HG03060 (cell line): ENCODE measurements at regions not wholly inside any gene's neighbourhood (a gene's known extent, or its start where the extent isn't known, plus 50 kb on each side); places are given as distances from the start of the nearest gene placed in this dataset.
"Not testable (repeated sequence)": the region's sequence is repeated elsewhere in the genome, so short reads cannot be mapped to it uniquely, and the experiment has no call there.

Source experiments
- ATAC-seq: cut with Tn5 transposase; IDR thresholded peaks from one replicate; pipeline ENCODE4 v1.9.1; 2021; ENCODE audit warnings: low read depth, moderate number of reproducible peaks; ENCODE audit not compliant: unreplicated experiment

DNA sequence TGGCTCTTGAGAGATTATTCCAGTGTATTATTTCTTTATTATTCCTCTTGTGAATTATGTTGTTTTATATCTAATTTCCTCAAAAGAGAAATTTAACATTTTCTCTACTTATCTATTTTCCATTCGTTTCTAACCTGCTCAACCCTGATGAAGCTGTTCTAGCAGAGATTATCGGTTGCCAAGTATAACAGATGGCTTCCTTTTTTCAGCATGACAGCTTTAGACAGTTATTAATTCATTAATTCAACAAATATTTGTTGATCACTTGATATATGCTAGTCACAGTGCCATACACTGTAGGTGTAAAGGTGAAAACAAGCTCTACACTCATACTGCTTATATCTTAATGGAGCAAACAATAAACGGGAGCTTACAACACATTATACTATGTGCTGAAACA lies 137.9 kb upstream of the UBE2E3 start:
- ATAC-seq = no peak

GRCh38 chr2:180840641-180841040 lies 139.8 kb upstream of the UBE2E3 start:
- ATAC-seq = no peak

DNA sequence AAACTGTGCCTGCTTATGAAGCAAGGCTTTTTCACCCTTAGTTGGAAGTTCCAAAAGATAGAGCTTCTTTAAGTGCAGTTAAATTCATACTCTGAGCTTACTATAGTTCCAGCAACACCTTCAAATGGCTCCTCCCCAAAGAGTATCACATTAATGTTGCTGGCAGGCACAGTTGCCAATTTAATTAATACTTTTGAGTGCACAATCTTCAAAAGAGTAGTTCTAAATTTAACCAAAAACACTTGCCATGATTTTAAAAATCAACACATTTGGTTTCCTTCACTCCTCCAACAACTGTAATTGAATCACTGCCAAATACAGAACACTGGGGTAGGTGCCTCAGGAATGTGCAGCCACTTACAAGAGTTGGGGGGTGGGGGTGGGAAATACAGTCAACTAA lies 150.6 kb upstream of the UBE2E3 start:
- no peak for ATAC-seq

DNA sequence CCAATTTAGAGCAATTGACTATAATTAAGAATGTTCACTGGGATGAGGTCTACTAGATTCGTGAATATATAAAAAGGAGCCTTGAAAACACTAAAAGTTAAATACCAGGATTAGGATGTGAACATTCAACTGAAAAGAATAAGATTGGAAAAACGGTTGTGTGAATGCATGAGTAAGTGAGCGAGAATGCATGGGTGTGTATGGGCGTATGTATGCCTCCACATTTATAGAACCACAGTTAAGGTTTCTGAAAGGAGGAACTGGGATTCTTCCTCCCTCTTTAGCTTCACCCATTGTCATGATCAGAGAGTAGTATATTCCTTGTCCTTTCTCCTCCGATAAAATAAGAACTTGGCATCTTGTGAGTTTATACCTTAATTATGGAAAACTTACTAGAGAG lies 151.1 kb upstream of the UBE2E3 start:
- no peak for ATAC-seq

DNA sequence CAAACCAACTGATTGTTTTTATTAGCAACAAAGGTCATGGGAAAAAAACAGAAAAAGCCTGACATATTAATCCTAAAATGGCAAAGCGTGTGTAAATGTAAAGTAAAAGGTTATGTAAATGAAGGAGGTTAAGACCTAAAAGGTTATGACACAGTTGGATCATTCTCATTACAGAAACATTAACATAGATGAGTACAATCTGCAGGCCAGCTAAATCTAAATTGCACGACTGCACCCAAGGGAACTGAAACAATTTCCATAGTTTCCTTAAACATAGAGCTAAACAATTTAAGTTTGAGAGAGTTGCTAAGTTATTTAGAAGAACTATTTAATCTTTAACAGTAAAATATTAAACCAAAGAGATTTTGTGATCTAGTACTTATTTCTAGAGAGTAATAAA lies 151.6 kb upstream of the UBE2E3 start:
- ATAC-seq = no peak

DNA sequence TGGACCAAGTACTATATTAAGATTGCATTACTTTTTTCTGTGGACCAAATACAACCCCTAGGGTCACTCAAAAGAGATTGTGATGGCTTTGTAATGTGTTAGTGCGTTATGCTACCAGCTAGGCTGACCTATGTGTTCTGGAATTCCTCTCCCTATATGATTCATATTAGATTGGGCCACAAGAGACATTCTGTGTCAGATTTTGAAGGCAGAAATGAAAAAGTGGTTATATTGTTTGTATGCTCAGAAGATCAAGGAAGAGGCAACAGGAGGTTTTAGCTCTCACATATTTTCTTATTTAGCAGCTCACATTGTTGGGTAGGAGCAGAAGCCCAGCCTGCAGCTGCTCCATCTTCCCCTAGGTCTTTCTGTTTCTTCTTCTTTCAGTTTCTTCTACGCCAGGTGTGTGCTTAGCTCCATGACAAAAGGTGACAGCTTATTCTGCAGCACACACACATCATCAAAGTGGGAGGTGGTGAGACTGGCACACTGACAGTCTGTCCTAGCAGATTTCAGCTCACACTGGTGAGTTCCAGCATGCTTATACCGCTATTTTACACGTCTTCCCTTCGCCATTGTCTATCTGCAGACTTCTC lies 156.8 kb upstream of the UBE2E3 start:
- no peak for ATAC-seq

GRCh38 chr2:180819106-180819505 lies 161.3 kb upstream of the UBE2E3 start:
- ATAC-seq = no peak

- ATAC-seq = not testable (repeated sequence)
Measured at GRCh38 chr2:180818700-180819099, 161.7 kb upstream of the UBE2E3 start.

DNA sequence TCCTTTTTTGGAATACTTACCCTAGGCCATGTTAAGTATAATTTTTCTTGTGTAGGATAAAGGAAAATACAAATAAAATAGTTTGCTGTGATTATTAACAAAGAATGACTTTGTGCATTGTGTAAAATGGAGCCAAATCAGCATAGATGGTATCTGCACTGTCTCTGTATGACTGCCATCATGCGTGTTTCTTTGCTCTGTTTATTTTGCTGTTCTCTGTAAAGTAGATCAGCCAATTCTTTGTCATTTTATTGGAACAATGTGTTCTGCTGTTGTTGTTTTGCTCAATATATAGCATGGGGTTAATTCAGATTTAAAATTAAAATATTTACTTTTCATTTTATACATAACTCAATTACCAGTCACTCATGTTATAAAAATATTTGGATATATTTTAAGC lies 181.3 kb upstream of the UBE2E3 start:
- no peak for ATAC-seq

- no peak for ATAC-seq
Measured at GRCh38 chr2:180790891-180791290, 189.5 kb upstream of the UBE2E3 start.

DNA sequence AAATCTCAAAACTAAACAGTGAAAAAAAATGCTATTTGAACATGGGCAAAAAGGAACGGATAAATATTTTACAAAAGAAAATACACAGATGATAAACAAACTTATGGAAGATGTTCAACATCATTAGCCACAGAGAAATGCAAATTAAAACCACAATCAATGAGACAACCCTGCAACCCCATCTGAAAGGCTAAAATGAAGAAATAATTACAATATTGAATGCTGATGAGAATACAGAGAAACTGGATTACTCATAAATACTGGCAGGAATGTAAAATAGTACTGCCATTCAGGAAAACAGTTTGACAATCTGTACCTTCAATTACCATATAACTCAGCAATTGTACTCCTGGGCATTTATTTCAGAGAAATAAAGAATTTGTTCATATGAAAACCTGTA lies 193.1 kb upstream of the UBE2E3 start:
- ATAC-seq = no peak

- ATAC-seq = no peak
Measured at GRCh38 chr2:180781276-180781675, 199.1 kb upstream of the UBE2E3 start.

GRCh38 chr2:180778291-180778690 lies 202.1 kb upstream of the UBE2E3 start:
- no peak for ATAC-seq

GRCh38 chr2:180776921-180777320 lies 203.5 kb upstream of the UBE2E3 start:
- ATAC-seq = no peak

- ATAC-seq = no peak
Measured at GRCh38 chr2:180775711-180776110, 204.7 kb upstream of the UBE2E3 start.

- not testable (repeated sequence) for ATAC-seq
Measured at GRCh38 chr2:180765316-180765715, 215.1 kb upstream of the UBE2E3 start.

DNA sequence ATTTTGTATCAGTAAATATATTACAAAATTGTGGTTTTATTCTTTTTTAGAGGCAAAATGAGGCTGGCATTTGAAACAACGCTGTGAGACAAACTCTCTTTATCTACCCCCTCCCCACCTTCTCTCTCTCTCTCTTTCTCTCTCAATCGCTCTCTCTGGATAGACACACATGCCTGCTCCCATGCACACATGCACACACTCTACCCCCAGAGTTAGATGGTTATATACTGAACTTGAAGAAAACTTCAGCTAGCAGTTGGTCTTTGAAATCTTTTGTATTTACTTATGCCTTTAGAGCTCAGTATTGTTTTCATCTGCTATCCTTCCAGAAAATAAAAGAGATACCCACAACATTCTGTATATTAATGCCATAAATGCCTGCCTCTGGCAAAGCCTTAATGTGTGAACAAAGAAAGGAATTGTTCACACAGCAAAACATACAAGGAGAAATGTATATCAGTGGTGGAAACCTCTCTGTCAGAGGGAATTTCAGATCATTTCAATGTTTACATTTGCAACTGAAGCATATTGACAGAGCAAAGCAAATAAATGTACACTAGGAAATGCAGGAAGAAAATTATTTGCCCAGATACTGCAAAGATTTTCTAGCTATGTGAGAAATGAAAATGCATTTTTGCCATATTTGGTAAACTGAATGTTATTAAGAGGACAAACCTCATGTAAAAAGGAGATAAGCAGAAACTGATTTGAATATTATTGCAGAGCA lies 217.0 kb upstream of the UBE2E3 start:
- no peak for ATAC-seq

GRCh38 chr2:180761224-180761623 lies 219.2 kb upstream of the UBE2E3 start:
- no peak for ATAC-seq

- ATAC-seq = no peak
Measured at GRCh38 chr2:180759631-180760030, 220.8 kb upstream of the UBE2E3 start.

DNA sequence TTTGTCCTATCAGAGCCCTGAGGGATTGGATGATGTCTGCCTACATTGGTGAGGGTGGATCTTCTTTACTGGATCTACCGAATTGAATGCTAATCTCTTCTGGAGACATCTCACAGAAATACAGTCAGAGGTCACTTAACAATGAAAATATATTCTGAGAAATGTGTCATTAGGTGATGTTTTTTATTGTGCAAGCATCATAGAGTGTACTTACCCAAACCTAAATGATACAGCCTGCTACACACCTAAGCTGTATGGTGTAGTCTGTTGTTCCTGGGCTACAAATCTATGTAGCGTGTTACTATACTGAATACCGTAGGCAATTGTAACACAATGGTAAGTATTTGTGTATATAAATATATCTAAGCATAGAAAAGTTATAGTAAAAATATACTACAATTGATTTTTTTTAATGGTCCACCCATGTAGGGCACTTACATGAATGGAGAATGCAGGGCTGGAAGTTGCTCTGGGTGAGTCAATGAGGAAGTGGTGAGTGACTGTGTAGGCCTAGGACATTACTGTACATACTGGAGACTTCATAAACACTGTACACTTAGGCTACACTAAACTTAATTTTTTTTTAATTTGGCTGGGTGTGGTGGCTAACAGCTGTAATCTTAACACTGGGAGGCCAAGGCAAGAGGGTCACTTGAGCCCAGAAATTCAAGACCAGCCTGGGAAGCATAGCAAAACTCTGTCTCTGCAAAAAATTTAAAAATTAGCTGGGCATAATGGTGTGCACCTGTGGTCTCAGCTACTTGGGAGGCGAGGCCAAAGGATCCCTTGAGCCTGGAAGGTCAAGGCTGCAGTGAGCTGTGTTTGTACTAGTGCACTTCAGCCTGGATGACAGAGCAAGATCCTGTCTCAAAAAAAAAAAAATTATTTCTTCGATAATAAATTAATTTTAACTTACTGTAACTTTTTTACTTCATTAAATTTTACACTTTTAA lies 226.3 kb upstream of the UBE2E3 start:
- ATAC-seq = no peak

DNA sequence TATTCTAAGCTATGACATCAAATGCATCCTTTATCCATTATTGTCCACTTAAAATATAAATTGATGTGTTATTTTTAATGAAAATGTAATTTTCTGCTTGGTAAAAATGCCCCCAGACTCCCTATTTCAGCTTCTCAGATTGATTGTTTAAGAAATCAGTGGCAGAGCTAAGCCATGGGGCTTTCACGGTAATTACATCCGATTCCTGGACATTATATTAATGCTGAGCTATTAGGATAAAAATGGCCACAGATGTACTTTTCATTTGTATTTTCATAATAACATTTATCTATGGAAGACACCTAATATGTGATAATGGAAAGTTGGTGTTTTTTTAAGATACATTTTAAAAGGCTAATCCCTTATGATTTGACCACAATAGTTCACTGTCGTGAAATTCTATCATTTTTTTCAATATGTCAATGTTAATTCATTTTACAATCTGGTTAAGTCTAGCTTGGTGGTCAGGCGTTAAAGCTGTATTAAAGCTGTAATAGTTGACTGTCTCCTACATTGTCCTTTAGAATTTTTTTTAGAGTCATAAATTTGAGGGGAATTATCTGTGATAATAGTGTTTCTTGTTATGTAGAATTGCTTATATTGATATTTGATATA lies 229.0 kb upstream of the UBE2E3 start:
- ATAC-seq = no peak
